ENCODE measurements at regions not wholly inside any gene's neighbourhood (a gene's known extent, or its start where the extent isn't known, plus 50 kb on each side); places are given as distances from the start of the nearest gene placed in this dataset.

DNA sequence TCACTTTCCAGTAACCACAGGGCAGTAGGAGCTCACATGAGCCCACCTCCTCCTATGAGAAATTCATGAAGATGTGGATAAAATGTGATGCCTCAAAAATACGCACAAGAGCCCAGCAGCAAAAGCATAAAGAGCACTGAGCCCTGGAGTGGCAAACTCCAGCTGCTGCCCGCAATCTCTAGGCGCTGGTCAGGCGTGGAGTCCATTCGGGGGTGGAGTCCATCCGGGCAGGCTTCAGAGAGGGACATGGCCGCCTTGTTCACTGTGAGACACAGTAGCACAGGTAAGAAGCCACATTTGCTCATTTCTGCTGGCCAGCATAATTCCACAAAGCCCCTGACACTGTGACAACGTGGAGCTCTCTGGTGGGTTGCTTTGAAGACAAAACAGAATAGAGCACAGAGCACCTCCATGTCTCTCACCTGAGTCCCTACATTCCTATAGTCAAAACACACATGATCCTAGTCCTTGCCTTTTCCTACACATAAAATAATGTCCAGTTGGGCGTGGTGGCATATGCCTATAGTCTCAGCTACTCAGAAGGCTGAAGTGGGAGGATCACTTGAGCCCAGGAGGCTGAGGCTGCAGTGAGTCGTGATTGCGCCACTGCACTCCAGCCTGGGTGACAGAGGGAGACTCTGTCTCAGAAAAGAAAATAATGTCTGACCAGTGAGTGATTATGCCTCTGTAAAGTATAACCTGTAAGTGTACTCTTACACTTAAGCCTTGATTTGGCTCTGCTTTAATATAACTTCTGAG, 365.2 kb downstream of the GADD45G start:
- no peaks in the 10 kb centered on the region for H3K4me1 ChIP-seq (ENCODE audit: control insufficient read depth, insufficient read depth, low read length)
- no peaks in the 10 kb centered on the region for H3K36me3 ChIP-seq (ENCODE audit: control insufficient read depth, insufficient read depth, low read length)
- no peaks in the 10 kb centered on the region for H3K27me3 ChIP-seq (ENCODE audit: control insufficient read depth, insufficient read depth, low read length)
- no peak overlapping the region for H3K4me3 ChIP-seq (ENCODE audit: low read depth, low read length)
- no peak overlapping the region for H3K9ac ChIP-seq (ENCODE audit: low read depth, low read length)
- H3K9me3 ChIP-seq (ENCODE audit: control insufficient read depth, insufficient read depth, low read length) = no peaks in the 10 kb centered on the region

DNA sequence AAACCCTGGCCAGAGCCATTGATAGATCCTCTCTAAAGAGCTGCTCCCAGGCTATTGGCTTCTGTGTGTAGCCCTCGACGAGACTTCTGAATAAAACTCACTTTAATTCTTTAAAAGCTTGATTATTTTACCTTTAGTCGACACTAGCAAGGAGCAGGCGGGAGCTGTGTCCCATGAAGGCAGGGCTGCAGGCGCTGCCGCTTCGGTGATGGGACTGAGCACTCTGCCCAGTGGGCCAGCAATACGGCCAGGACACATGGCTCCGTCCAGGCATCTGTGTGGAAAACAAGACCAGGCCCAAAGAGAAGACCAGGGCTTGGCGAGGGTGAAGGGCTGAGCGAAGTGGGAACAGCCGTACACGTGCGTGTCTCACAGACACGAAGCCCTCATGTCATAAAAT, 365.9 kb downstream of the GADD45G start:
- no peaks in the 10 kb centered on the region for H3K27me3 ChIP-seq (ENCODE audit: control insufficient read depth, insufficient read depth, low read length)
- no peaks in the 10 kb centered on the region for H3K9me3 ChIP-seq (ENCODE audit: control insufficient read depth, insufficient read depth, low read length)
- no peak overlapping the region for H3K9ac ChIP-seq (ENCODE audit: low read depth, low read length)
- no peaks in the 10 kb centered on the region for H3K36me3 ChIP-seq (ENCODE audit: control insufficient read depth, insufficient read depth, low read length)
- H3K4me3 ChIP-seq (ENCODE audit: low read depth, low read length) = no peak overlapping the region
- H3K4me1 ChIP-seq (ENCODE audit: control insufficient read depth, insufficient read depth, low read length) = no peaks in the 10 kb centered on the region

DNA sequence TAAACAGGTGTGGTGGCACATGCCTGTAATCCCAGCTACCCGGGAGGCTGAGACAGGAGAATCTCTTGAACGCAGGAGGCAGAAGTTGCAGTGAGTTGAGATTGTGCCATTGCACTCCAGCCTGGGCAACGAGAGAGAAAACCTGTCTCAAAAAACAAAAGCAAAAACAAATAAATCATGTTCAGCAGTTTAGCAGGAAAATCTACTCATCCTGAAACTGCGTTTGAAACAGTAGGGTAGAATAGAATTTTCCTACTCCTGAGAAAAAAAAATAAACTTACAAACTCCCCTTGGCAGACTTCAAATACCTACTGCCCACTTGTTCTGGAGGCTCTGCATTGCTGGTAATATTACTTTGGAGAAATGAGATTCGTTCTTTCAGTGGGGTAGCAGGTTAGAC, 367.7 kb downstream of the GADD45G start:
- Histone ChIP-seq H3K4me3 (ENCODE audit: low read depth, low read length) (no peak overlapping the region), H3K9me3 (ENCODE audit: control insufficient read depth, insufficient read depth, low read length) (no peaks in the 10 kb centered on the region), H3K27me3 (ENCODE audit: control insufficient read depth, insufficient read depth, low read length) (no peaks in the 10 kb centered on the region), H3K36me3 (ENCODE audit: control insufficient read depth, insufficient read depth, low read length) (no peaks in the 10 kb centered on the region), H3K4me1 (ENCODE audit: control insufficient read depth, insufficient read depth, low read length) (no peaks in the 10 kb centered on the region), H3K9ac (ENCODE audit: low read depth, low read length) (no peak overlapping the region)

DNA sequence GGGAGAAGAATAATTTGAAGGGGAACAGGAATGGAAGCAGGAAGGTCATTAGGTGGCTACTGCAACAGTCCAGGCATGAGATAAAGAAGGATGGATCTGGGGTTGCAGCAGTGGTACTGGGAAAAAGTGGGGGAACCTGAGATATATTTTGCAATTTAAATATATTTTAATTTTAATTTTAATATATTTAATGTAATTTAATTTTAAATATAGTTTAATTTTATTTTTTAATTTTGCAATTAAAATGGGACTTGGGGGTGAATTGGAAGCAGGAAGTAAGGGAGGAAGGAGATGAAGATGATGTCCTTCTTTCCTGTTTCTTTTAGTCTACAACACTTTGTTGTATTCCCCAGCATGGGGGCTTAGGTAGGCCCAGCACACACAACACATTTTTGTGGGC, 369.8 kb downstream of the GADD45G start:
- Histone ChIP-seq H3K9ac (ENCODE audit: low read depth, low read length) (no peak overlapping the region), H3K9me3 (ENCODE audit: control insufficient read depth, insufficient read depth, low read length) (no peaks in the 10 kb centered on the region), H3K4me1 (ENCODE audit: control insufficient read depth, insufficient read depth, low read length) (no peaks in the 10 kb centered on the region), H3K4me3 (ENCODE audit: low read depth, low read length) (no peak overlapping the region), H3K36me3 (ENCODE audit: control insufficient read depth, insufficient read depth, low read length) (no peaks in the 10 kb centered on the region), H3K27me3 (ENCODE audit: control insufficient read depth, insufficient read depth, low read length) (no peaks in the 10 kb centered on the region)

DNA sequence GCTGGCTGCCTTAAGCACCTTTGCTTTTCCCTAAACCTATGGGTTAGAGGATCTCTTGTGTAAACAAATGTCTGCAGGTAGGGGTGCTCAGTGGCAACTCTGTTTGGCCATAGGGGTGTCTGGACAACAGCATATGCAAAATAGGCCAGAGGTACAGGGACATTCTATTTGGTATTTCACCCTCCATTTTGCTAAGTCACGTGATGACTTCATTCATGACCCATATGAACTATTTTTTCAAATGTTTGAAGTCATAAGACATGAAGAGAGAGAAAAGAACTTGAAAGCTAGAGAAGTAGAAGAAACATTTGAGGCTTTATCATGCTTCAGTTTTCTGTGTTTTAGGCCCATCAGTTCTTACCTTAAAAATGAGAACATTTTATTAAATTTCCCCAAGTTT, 370.2 kb downstream of the GADD45G start:
- Histone ChIP-seq H3K27me3 (ENCODE audit: control insufficient read depth, insufficient read depth, low read length) (no peaks in the 10 kb centered on the region), H3K4me1 (ENCODE audit: control insufficient read depth, insufficient read depth, low read length) (no peaks in the 10 kb centered on the region), H3K4me3 (ENCODE audit: low read depth, low read length) (no peak overlapping the region), H3K9ac (ENCODE audit: low read depth, low read length) (no peak overlapping the region), H3K9me3 (ENCODE audit: control insufficient read depth, insufficient read depth, low read length) (no peaks in the 10 kb centered on the region), H3K36me3 (ENCODE audit: control insufficient read depth, insufficient read depth, low read length) (no peaks in the 10 kb centered on the region)

DNA sequence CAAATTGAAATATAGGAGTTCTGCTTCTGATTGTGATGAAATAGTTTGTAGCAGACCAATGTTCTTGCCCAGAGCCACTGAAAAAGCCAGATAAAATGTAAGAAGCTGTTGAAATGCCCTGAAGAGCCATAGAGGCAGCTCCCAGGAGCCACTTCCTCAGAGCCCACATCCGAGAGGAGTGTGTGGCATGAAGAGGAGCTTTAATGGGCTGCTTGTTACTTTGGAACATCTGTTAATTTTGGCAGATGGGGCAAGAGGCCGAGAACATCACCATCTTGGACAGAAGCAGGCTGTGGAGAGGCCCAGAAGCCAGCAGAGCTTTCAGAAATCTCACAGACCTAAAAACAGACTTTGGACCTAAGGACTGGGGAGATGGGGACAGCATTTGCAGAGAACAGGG, 370.8 kb downstream of the GADD45G start:
- H3K36me3 ChIP-seq (ENCODE audit: control insufficient read depth, insufficient read depth, low read length) = no peaks in the 10 kb centered on the region
- no peaks in the 10 kb centered on the region for H3K27me3 ChIP-seq (ENCODE audit: control insufficient read depth, insufficient read depth, low read length)
- H3K9ac ChIP-seq (ENCODE audit: low read depth, low read length) = no peak overlapping the region
- no peaks in the 10 kb centered on the region for H3K9me3 ChIP-seq (ENCODE audit: control insufficient read depth, insufficient read depth, low read length)
- H3K4me3 ChIP-seq (ENCODE audit: low read depth, low read length) = no peak overlapping the region
- no peaks in the 10 kb centered on the region for H3K4me1 ChIP-seq (ENCODE audit: control insufficient read depth, insufficient read depth, low read length)

DNA sequence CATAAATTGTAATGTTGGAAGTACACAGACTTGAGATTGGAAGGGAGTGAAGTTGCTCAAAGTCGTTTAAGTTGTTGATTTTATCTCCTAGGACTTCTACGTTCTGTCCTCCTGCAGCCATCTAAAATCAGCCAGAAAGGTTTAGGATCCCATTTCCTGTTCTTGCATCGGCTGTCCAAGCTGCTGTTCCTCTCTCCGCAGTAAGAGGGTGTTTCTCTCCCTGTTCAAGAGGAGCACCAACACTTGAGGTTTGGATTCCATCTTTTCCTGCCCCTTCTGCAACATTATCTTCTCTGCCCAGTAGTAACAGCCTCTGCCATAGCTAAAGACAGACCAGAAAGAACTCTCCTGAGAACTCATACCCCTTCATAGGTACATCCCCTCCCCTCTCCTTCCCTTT, 373.4 kb downstream of the GADD45G start:
- Histone ChIP-seq H3K9ac (ENCODE audit: low read depth, low read length) (no peak overlapping the region), H3K27me3 (ENCODE audit: control insufficient read depth, insufficient read depth, low read length) (no peaks in the 10 kb centered on the region), H3K36me3 (ENCODE audit: control insufficient read depth, insufficient read depth, low read length) (no peaks in the 10 kb centered on the region), H3K9me3 (ENCODE audit: control insufficient read depth, insufficient read depth, low read length) (no peaks in the 10 kb centered on the region), H3K4me1 (ENCODE audit: control insufficient read depth, insufficient read depth, low read length) (no peaks in the 10 kb centered on the region), H3K4me3 (ENCODE audit: low read depth, low read length) (no peak overlapping the region)

DNA sequence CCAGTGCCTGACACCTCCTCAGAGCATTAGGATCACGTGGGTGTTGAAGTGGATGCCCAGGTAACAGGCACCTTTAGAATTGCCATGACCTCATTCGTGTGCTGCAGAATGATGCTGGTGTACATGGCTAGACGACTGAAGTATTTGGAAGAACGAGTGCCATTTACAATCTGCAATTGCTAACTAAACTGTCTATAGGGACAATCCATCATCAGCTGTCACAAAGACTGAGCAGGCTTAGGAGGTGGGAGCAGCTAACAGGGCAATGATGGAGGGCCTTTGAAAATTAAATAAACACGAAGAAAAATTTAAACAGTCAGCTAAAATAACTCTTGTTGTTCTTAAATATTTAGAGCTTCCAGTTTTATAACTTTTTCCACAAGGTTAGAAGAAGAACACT, 375.8 kb downstream of the GADD45G start:
- Histone ChIP-seq H3K27me3 (ENCODE audit: control insufficient read depth, insufficient read depth, low read length) (no peaks in the 10 kb centered on the region), H3K36me3 (ENCODE audit: control insufficient read depth, insufficient read depth, low read length) (no peaks in the 10 kb centered on the region), H3K4me3 (ENCODE audit: low read depth, low read length) (no peak overlapping the region), H3K9ac (ENCODE audit: low read depth, low read length) (no peak overlapping the region), H3K9me3 (ENCODE audit: control insufficient read depth, insufficient read depth, low read length) (no peaks in the 10 kb centered on the region), H3K4me1 (ENCODE audit: control insufficient read depth, insufficient read depth, low read length) (no peaks in the 10 kb centered on the region)

DNA sequence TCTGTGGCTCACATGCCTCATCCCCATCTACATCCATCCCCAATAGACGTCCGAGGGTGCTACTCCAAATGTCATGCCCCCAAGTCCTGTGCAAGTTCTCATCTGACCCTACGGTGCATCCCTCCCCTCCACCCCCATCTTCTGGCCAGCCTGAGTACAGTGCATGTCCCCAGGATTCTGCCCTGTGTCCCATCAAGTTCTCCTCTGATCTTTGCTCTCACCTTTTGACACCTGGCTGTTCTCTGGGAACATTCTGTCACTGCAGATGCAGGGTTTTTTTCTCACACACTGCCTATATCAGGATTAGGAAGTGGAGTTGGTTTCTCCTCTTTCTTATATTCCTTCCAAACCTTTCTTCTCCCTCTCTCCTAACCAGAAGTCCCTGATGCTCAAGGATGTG, 377.2 kb downstream of the GADD45G start:
- Histone ChIP-seq H3K36me3 (ENCODE audit: control insufficient read depth, insufficient read depth, low read length) (no peaks in the 10 kb centered on the region), H3K9ac (ENCODE audit: low read depth, low read length) (no peak overlapping the region), H3K4me3 (ENCODE audit: low read depth, low read length) (no peak overlapping the region), H3K27me3 (ENCODE audit: control insufficient read depth, insufficient read depth, low read length) (no peaks in the 10 kb centered on the region), H3K9me3 (ENCODE audit: control insufficient read depth, insufficient read depth, low read length) (no peaks in the 10 kb centered on the region), H3K4me1 (ENCODE audit: control insufficient read depth, insufficient read depth, low read length) (no peaks in the 10 kb centered on the region)

DNA sequence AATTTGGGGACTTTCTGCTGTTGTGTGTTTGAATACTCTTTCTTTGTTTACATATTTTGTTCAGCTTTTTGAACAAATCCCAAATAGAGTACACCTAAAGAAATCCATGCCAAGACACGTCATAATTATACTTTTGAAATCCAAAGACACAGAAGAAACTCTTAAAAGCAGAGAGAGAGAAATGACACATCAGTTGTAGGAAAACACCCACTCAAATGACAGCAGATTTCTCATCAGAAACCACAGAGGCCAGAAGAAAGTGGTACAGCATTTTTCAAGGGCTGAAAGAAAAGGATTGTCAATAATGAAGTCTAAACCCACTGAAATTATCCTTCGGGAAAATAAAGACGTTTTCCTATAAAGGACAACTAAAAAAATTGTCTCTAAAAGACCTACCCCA, 378.6 kb downstream of the GADD45G start:
- Histone ChIP-seq H3K9ac (ENCODE audit: low read depth, low read length) (no peak overlapping the region), H3K27me3 (ENCODE audit: control insufficient read depth, insufficient read depth, low read length) (no peaks in the 10 kb centered on the region), H3K9me3 (ENCODE audit: control insufficient read depth, insufficient read depth, low read length) (no peaks in the 10 kb centered on the region), H3K4me1 (ENCODE audit: control insufficient read depth, insufficient read depth, low read length) (no peaks in the 10 kb centered on the region), H3K36me3 (ENCODE audit: control insufficient read depth, insufficient read depth, low read length) (no peaks in the 10 kb centered on the region), H3K4me3 (ENCODE audit: low read depth, low read length) (no peak overlapping the region)

DNA sequence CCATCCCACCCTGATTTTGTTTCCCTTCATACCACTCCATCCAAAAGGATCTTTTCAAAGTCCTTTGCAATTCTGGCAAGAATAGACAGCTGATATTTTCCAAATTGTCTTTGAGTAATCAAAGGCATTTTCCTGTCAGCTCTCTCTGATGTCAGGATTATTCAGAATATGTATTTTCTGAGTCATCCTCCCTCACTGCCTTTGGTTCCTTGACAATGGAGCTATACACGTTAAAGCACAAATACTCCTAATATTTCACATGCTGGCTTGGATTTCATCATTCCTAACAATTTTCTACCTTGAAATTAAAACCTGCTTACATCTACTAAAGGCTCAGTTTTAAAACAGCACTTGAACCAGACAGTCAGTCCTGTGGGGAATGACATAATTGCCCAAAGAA, 379.4 kb downstream of the GADD45G start:
- H3K4me1 ChIP-seq (ENCODE audit: control insufficient read depth, insufficient read depth, low read length) = no peaks in the 10 kb centered on the region
- H3K27me3 ChIP-seq (ENCODE audit: control insufficient read depth, insufficient read depth, low read length) = no peaks in the 10 kb centered on the region
- no peaks in the 10 kb centered on the region for H3K9me3 ChIP-seq (ENCODE audit: control insufficient read depth, insufficient read depth, low read length)
- no peak overlapping the region for H3K4me3 ChIP-seq (ENCODE audit: low read depth, low read length)
- no peak overlapping the region for H3K9ac ChIP-seq (ENCODE audit: low read depth, low read length)
- no peaks in the 10 kb centered on the region for H3K36me3 ChIP-seq (ENCODE audit: control insufficient read depth, insufficient read depth, low read length)

DNA sequence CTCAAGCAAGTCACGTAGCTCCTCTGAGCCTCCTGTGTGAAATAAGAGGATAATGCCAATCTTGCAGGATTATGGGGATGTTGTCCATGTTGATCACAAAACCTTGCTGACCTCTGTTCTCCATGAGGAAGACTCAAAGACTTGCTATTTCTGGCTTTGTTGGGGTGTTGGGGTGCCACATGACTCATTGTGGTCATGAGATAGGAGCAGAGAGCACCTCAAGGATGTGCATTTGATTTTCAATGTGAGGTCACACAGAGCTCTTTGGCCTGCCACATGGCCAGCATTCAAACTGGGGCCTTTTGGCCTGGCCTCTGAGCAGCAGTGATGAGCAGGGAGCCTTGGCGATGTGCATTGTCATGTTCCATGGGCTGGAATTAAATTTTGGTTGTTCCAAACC, 380.3 kb downstream of the GADD45G start:
- H3K9me3 ChIP-seq (ENCODE audit: control insufficient read depth, insufficient read depth, low read length) = no peaks in the 10 kb centered on the region
- H3K36me3 ChIP-seq (ENCODE audit: control insufficient read depth, insufficient read depth, low read length) = no peaks in the 10 kb centered on the region
- H3K9ac ChIP-seq (ENCODE audit: low read depth, low read length) = no peak overlapping the region
- H3K4me1 ChIP-seq (ENCODE audit: control insufficient read depth, insufficient read depth, low read length) = no peaks in the 10 kb centered on the region
- no peak overlapping the region for H3K4me3 ChIP-seq (ENCODE audit: low read depth, low read length)
- H3K27me3 ChIP-seq (ENCODE audit: control insufficient read depth, insufficient read depth, low read length) = no peaks in the 10 kb centered on the region
